GM20431 (cell line): ENCODE measurements at regions not wholly inside any gene's neighbourhood (a gene's known extent, or its start where the extent isn't known, plus 50 kb on each side); places are given as distances from the start of the nearest gene placed in this dataset.

Source experiments
- in situ Hi-C: fragments of 300-500 bp; cut with MseI, MboI; formaldehyde crosslinking; loops from one replicate; pipeline ENCODE4 v1.15.0; 2020; ENCODE audit warnings: low sequenced_read_pairs; ENCODE audit not compliant: unreplicated experiment

- in situ Hi-C loops, result no loop called here
Observed at GRCh38 chr2:217553202-217553601, 449.6 kb downstream of the TNS1 start.

- in situ Hi-C loops, result no loop called here
Observed at GRCh38 chr2:217552081-217552480, 450.7 kb downstream of the TNS1 start.

GRCh38 chr2:217551252-217551899 lies 451.4 kb downstream of the TNS1 start:
- in situ Hi-C loops, result no loop called here

- in situ Hi-C loops, result no loop called here
Observed at GRCh38 chr2:217539126-217539525, 463.7 kb downstream of the TNS1 start.

GRCh38 chr2:217538719-217539118 lies 464.1 kb downstream of the TNS1 start:
- in situ Hi-C loops, result no loop called here

GRCh38 chr2:217535957-217536708 lies 466.7 kb downstream of the TNS1 start:
- in situ Hi-C loops, result no loop called here

GRCh38 chr2:217530392-217531090 lies 472.3 kb downstream of the TNS1 start:
- in situ Hi-C loops, result no loop called here

GRCh38 chr2:217529271-217529670 lies 473.5 kb downstream of the TNS1 start:
- in situ Hi-C loops, result loop anchor here (10.0 kb wide), 1 partner anchor 834 kb away; the partner anchor contains the start of gene IGFBP5

- in situ Hi-C loops, result loop anchor here (10.0 kb wide), 1 partner anchor 833 kb away; the partner anchor contains the start of gene IGFBP5
Observed at GRCh38 chr2:217527590-217528202, 475.1 kb downstream of the TNS1 start.

GRCh38 chr2:217525076-217525475 lies 477.7 kb downstream of the TNS1 start:
- in situ Hi-C loops, result loop anchor here (10.0 kb wide), 1 partner anchor 830 kb away; the partner anchor contains the start of gene IGFBP5

GRCh38 chr2:217523286-217523685 lies 479.5 kb downstream of the TNS1 start:
- in situ Hi-C loops, result loop anchor here (10.0 kb wide), 1 partner anchor 828 kb away; the partner anchor contains the start of gene IGFBP5

- in situ Hi-C loops, result loop anchor here (10.0 kb wide), 1 partner anchor 827 kb away; the partner anchor contains the start of gene IGFBP5
Observed at GRCh38 chr2:217521820-217522219, 481.0 kb downstream of the TNS1 start.

- in situ Hi-C loops, result loop anchor here (10.0 kb wide), 1 partner anchor 826 kb away; the partner anchor contains the start of gene IGFBP5
Observed at GRCh38 chr2:217520356-217521010, 482.3 kb downstream of the TNS1 start.

GRCh38 chr2:217517402-217517801 lies 485.4 kb downstream of the TNS1 start:
- in situ Hi-C loops, result no loop called here

- in situ Hi-C loops, result no loop called here
Observed at GRCh38 chr2:217515615-217516309, 487.0 kb downstream of the TNS1 start.

GRCh38 chr2:217513258-217513657 lies 489.5 kb downstream of the TNS1 start:
- in situ Hi-C loops, result no loop called here

- in situ Hi-C loops, result no loop called here
Observed at GRCh38 chr2:217512728-217513127, 490.1 kb downstream of the TNS1 start.

GRCh38 chr2:217512259-217512658 lies 490.5 kb downstream of the TNS1 start:
- in situ Hi-C loops, result no loop called here

- in situ Hi-C loops, result no loop called here
Observed at GRCh38 chr2:217511850-217512249, 490.9 kb downstream of the TNS1 start.
